ENCODE measurements at regions not wholly inside any gene's neighbourhood (a gene's known extent, or its start where the extent isn't known, plus 50 kb on each side); places are given as distances from the start of the nearest gene placed in this dataset.
"Not testable (repeated sequence)": the region's sequence is repeated elsewhere in the genome, so short reads cannot be mapped to it uniquely, and the experiment has no call there.

DNA sequence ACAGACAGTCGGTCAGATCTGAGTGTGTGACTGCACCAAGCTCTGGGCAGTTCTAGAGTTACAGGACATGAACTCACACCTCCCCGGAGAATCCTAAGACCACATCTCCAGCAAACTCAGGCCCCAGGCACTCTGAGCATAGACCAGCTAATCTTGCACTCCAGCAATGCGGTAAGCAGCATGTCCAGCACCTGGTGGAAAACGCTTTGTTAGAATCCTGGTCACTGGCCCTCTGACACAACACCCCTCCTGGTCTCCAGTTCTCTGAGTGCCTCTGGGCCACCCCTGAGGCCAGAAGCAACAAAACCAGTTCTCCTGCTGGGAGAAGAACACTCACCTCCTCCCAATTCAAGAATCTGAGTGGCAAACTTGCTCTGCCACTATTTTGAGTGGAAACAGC is 82.7 kb upstream of the TMEM45B start:
- no peaks in the 10 kb centered on the region for H3K36me3 Mint-ChIP-seq
- peaks cover 4% of the 10 kb centered on the region for H3K27me3 Mint-ChIP-seq
- peaks cover 0 to 4% (median 0%) of the 10 kb centered on the region in 3 donors for H3K9me3 Mint-ChIP-seq
- H3K4me3 Mint-ChIP-seq: no peak overlapping the region
- H3K4me1 Mint-ChIP-seq: no peaks in the 10 kb centered on the region
- no peak overlapping the region for H3K27ac Mint-ChIP-seq

DNA sequence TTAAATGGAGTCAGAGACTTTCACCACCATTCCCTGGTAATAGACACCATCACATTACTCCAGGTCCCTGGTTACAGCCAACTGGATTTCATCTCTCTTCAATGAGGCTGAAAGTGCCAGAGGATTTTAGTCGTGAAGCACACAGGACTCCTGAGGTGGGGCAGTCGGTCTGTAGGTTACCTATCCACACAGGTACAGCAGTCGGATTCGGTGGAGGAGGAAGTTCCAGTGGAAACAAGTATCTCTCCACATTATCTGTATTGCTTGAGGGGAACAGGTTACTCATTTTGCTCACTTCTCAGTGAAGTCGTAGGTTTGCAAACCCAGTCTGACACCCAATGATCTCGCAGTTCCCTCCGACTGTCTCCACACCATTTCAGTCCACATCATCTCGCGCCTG is 82.3 kb upstream of the TMEM45B start:
- no peaks in the 10 kb centered on the region for H3K36me3 Mint-ChIP-seq
- peaks cover 0 to 4% (median 0%) of the 10 kb centered on the region in 3 donors for H3K9me3 Mint-ChIP-seq
- H3K27ac Mint-ChIP-seq: peak overlapping the region in 1 of 3 donors; percentile 44
- peaks cover 4% of the 10 kb centered on the region for H3K27me3 Mint-ChIP-seq
- no peaks in the 10 kb centered on the region for H3K4me1 Mint-ChIP-seq
- no peak overlapping the region for H3K4me3 Mint-ChIP-seq

DNA sequence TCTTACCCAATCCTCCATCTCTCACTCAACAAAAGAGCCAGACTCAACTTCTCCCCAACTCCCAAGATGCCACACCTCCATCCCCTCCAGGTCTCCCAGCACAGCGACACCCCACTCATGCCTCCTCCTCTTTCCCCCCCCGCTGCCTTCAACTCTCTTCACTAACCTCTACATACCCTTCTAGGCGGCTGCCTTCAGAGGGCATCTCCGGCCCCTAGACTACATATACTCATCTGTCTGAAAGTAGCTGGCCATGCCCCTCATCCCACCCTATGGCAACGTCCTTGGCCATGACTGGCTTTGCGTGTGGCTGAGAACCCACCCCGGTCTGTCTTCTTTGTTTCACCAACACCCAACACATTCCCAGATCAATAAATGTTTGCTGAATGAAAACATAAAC is 81.7 kb upstream of the TMEM45B start:
- Mint-ChIP-seq H3K27ac (peak overlapping the region in 1 of 3 donors; percentile 44), H3K9me3 (peaks cover 0 to 4% (median 0%) of the 10 kb centered on the region in 3 donors), H3K27me3 (peaks cover 2% of the 10 kb centered on the region), H3K4me1 (no peaks in the 10 kb centered on the region), H3K36me3 (no peaks in the 10 kb centered on the region), H3K4me3 (no peak overlapping the region)

DNA sequence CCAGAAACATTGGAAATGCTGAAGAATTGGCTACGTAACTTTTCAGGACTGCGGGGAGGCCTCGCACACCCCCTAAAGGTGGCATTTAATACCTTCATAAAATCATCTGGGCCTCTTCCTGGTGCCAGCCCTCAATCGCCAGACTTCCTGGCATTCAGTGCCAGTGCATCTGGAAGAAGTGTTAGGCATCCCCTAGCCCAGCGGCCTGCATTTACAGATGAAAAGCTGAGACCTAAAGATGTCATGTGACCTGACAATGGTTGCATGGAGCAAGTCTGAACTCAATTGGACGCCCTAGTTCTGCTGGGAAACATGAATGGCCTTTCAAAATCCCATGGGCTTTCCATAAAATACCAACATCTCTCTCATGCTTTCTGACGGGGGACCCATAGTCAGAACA is 81.0 kb upstream of the TMEM45B start:
- Mint-ChIP-seq H3K4me3 (no peak overlapping the region), H3K27me3 (peaks cover 7% of the 10 kb centered on the region)

DNA sequence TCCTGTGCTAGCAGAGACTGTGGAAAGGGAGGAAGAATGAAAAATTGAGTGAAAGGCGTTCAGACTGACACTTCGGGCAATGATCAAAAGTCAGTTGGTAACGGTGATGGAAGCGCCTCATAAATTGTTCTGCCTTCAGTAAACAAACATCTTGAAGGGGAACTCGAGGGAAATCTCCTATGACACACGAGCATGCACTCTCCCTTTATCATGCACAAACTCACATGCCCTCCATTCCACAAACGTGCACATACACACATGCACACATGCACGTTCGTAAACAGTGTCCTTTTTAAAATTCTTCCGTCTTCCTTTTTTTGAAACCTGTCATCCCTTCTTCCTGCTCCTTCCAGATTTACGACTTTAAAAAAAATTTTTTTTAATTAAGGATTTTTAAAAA is 77.8 kb upstream of the TMEM45B start:
- peaks cover 0 to 6% (median 6%) of the 10 kb centered on the region in 3 donors for H3K9me3 Mint-ChIP-seq
- H3K4me3 Mint-ChIP-seq: no peak overlapping the region
- no peaks in the 10 kb centered on the region for H3K4me1 Mint-ChIP-seq
- H3K27ac Mint-ChIP-seq: no peak overlapping the region
- H3K27me3 Mint-ChIP-seq: peaks cover 6% of the 10 kb centered on the region
- no peaks in the 10 kb centered on the region for H3K36me3 Mint-ChIP-seq

More for the DNA sequence above, 81.0 kb upstream of the TMEM45B start:
- H3K36me3 Mint-ChIP-seq: no peaks in the 10 kb centered on the region
- no peak overlapping the region for H3K27ac Mint-ChIP-seq
- H3K9me3 Mint-ChIP-seq: peaks cover 0 to 4% (median 0%) of the 10 kb centered on the region in 3 donors
- H3K4me1 Mint-ChIP-seq: no peaks in the 10 kb centered on the region

DNA sequence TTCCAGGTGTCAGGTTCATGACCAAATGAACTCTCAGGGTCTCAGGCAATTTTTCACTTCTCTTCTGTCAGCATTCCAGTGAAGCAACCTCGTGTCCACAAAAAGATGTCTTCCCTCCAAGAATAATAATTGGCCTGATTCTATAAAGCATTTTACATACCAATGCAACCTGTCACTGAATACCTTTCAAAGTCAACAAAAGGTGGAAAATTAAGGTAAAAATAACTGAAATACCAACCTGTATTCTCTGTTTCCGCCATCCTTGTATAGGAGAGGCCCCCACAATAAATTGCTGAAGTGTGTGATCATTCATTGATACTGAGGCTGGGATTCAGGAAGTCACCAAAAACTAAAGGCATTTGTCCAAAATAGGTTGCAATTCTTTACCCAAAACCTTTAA is 77.4 kb upstream of the TMEM45B start:
- Mint-ChIP-seq H3K4me1 (no peaks in the 10 kb centered on the region), H3K9me3 (peaks cover 0 to 6% (median 6%) of the 10 kb centered on the region in 3 donors), H3K27ac (no peak overlapping the region), H3K36me3 (no peaks in the 10 kb centered on the region), H3K27me3 (peaks cover 6% of the 10 kb centered on the region), H3K4me3 (no peak overlapping the region)

DNA sequence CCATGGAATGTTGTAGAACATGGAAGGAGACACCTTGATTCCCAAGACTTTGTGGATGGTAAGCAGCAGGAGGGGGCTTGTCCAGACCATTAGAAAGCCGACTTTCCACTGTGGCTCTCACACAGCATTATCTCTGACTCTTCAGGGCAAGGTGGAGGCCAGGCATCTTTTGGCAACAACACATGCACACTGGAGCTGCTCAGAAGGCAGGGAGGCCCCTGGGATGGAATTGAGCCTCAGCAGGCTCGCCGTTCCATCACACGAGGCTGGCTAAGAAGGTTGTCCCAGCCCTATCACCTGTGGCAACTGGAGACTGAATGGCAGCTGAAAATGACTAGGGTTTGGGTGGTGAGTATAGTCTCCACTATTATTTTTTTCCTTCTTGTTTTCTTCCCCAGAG is 76.3 kb upstream of the TMEM45B start:
- no peaks in the 10 kb centered on the region for H3K4me1 Mint-ChIP-seq
- H3K36me3 Mint-ChIP-seq: no peaks in the 10 kb centered on the region
- H3K27ac Mint-ChIP-seq: no peak overlapping the region
- no peak overlapping the region for H3K4me3 Mint-ChIP-seq
- H3K9me3 Mint-ChIP-seq: peaks cover 2 to 6% (median 6%) of the 10 kb centered on the region in 3 donors
- H3K27me3 Mint-ChIP-seq: peaks cover 6% of the 10 kb centered on the region

DNA sequence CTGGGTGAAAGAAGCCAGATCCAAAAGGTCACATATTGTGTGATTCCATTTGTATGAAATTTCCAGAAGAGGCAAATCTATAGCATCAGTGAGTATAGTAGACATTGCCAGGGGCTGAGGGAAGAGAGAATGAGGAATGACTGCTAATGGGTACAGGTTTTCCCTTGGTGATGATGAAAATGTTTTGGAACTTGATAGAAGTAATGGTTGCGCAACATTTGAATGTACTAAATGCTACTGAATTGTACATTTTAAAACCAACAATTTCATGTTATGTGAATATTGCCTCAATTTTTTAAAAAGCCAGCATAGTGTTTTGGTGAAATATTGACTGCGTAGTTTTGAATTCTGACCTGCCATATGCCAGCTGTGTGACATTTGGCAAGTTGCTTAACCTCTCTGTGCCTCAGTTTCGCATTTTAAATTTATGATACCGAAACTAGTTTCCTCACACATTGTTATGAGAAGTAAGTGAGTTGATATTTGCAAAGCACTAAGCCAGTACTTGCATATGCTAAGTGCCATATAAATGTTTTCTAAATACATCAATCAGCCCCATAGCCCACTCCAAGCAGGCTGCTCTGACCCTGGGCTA is 75.4 kb upstream of the TMEM45B start:
- H3K27me3 Mint-ChIP-seq: peaks cover 6% of the 10 kb centered on the region
- no peak overlapping the region for H3K27ac Mint-ChIP-seq
- H3K4me1 Mint-ChIP-seq: no peaks in the 10 kb centered on the region
- H3K9me3 Mint-ChIP-seq: peaks cover 4 to 6% (median 6%) of the 10 kb centered on the region in 3 donors
- no peaks in the 10 kb centered on the region for H3K36me3 Mint-ChIP-seq
- no peak overlapping the region for H3K4me3 Mint-ChIP-seq

DNA sequence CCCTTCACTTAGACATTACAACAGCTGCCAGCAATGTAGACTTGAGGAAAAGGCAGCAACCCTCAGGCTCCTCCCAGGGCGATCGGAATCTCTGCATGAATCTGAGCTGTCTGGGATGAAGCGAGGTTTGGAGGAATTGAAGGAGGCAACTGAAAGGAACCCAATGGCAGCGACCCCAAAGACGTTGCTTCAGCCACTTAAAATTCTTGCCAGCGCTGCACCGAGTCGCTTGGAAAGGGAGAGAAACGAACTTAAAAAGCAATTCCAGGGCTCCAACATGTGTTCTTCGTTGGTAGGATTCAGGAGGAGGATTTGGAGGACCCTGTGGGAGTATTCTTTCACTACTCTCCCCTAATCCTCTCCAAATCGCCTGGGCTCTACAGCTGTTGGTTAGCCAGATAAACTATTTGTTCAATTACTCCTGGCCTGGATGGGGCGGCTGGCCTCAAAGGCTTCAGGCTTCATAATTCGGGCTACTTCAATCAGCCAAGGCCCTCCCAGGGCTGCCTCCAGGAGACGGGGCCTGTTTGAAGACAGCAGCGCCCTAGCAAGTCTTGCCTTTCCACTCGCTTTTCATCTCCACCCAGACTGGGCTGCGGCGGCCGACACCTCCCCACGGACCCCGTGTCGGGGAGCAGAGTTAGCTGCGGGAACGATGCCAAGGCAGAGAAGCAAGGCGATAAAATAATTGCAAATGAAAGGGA is 72.4 kb upstream of the TMEM45B start:
- no peaks in the 10 kb centered on the region for H3K4me1 Mint-ChIP-seq
- peaks cover 2 to 6% (median 4%) of the 10 kb centered on the region in 3 donors for H3K9me3 Mint-ChIP-seq
- no peak overlapping the region for H3K27ac Mint-ChIP-seq
- H3K4me3 Mint-ChIP-seq: no peak overlapping the region
- H3K36me3 Mint-ChIP-seq: no peaks in the 10 kb centered on the region
- H3K27me3 Mint-ChIP-seq: peaks cover 6% of the 10 kb centered on the region

DNA sequence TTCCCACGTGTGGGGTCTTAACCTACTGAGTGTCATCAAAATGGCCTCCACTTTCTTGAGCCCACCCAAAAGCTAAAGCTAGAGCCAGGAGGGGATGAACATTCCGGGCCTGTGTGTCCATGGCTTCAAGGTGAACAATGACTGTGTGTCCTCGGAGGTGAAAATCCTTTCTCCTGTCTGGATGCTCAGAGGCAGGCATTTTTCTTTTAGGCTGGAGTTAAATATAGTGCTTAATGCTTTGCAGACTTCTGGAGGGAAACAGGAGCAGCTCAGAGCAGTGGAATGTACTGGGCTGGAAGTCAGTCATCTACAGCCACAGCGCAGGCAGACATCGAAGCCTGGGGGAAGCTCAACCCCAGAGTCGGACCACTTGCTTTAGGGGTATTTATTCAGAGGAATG is 68.6 kb upstream of the TMEM45B start:
- Mint-ChIP-seq H3K4me1 (peaks cover 0 to 1% (median 0%) of the 10 kb centered on the region in 3 donors), H3K9me3 (peaks cover 0 to 4% (median 0%) of the 10 kb centered on the region in 3 donors), H3K36me3 (no peaks in the 10 kb centered on the region), H3K27me3 (peaks cover 11% of the 10 kb centered on the region), H3K4me3 (no peak overlapping the region), H3K27ac (no peak overlapping the region)

DNA sequence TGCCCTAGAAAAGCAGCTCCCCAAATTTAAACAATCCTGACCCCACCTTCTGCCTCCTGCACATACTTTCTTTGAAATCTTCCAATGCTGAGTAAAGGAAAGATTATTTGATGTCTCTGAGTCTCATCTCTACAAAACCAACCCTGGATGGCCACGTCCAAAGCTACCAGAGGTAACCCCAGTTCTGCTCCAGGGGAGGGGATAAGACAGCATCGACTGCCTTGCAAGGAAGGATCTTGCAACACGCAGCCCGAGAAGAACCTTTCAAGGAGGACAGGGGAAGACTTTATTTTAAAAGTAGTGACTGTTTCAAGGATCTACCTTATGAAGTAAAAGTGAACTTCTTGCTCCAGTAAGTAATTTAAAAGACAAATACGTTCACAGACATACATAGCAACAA is 66.5 kb upstream of the TMEM45B start:
- Mint-ChIP-seq H3K4me3 (no peak overlapping the region), H3K27me3 (peaks cover 16% of the 10 kb centered on the region), H3K36me3 (no peaks in the 10 kb centered on the region), H3K9me3 (peaks cover 2 to 5% (median 4%) of the 10 kb centered on the region in 3 donors), H3K27ac (no peak overlapping the region), H3K4me1 (peaks cover 0 to 1% (median 0%) of the 10 kb centered on the region in 3 donors)

DNA sequence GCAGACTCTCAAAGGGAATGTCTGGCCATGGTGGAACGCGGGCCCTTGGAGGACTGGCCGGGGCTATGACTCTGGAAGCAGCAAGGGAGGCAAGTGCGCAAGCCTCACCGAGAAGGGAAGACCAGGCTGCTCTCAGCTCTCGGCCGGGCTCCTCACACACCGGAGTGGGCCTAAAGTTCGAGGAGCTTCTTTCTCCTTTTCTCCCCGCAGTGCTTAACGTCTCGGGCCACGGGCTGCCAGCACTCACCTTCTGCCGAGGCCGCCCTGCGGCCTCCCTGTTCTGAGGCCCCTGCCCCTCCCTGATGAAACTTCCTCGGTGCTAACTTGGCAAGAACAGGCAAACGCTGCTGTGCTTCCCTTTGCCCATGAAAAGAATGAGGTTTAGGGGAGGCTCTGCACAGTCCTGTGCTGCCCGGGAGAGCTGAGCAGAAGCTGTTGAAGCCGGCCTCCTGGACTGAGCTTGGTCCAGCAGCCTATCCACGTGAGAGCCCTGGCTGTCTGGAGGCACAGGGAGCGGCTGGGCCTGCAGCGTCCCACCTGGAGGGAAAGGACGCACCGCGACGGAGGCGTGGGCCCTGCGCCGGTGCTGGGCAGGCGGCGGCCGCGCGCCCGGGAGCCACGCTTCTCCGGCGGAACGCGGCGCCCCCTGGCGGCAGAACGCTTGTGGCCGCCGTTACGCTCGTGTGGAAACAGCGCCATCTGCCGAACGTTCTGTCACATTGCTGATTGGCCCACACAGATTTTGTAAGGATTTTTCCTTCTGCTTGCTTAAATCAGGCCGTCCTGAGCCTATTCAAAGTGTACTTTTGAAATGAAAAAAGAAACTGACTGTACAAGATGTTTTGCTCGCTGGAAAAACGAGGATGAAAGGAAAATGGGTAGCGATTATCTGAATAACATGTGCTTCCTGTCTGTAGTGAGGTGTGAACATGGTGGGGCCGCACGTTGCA is 65.0 kb upstream of the TMEM45B start:
- Mint-ChIP-seq H3K27ac (no peak overlapping the region), H3K27me3 (peaks cover 18% of the 10 kb centered on the region), H3K4me3 (no peak overlapping the region)

DNA sequence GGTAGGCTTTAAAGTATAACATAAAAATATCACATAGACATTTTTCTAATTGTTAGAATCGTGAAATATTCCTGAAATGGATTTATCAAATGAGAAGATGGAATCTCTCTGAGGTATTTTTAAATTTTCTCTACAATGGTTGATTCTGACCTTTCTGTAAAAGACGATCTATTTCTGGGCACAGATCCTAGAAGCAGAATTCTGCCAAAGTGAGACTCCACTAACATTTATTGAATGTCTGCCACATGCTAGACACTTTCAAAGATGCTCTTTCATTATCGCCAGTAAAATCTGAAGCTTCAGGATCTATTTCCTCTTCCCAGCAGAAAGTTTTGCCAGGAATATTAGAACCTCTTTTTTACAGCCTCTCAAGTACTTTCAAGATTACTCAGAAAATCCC is 64.1 kb upstream of the TMEM45B start:
- H3K4me1 Mint-ChIP-seq: peaks cover 0 to 1% (median 0%) of the 10 kb centered on the region in 3 donors
- H3K9me3 Mint-ChIP-seq: peaks cover 5 to 9% (median 7%) of the 10 kb centered on the region in 3 donors
- no peaks in the 10 kb centered on the region for H3K36me3 Mint-ChIP-seq
- no peak overlapping the region for H3K27ac Mint-ChIP-seq
- peaks cover 18% of the 10 kb centered on the region for H3K27me3 Mint-ChIP-seq
- H3K4me3 Mint-ChIP-seq: no peak overlapping the region

More for the DNA sequence above, 65.0 kb upstream of the TMEM45B start:
- Mint-ChIP-seq H3K36me3 (no peaks in the 10 kb centered on the region), H3K4me1 (peaks cover 0 to 1% (median 0%) of the 10 kb centered on the region in 3 donors), H3K9me3 (peaks cover 3 to 6% (median 5%) of the 10 kb centered on the region in 3 donors)

DNA sequence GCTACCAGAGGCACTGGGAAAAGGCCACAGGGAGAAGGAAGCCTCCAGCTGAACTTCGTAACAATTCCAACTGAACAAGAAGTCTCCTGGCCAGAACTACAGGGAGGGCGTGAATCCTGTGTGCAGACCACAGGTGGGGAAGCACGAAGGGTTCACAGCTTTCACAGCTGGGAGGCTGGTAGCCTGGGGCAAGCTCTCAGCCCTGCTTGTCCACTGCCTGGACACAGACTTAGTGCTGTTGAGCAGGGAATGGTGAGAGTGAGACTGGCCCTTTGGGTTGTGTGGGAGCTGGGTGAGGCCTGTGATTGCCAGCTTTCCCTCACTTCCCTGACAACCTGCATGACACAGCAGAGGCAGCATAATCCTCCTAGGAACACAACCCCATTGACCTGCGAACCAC is 52.1 kb upstream of the TMEM45B start:
- H3K27me3 Mint-ChIP-seq, H3K9me3 Mint-ChIP-seq, H3K27ac Mint-ChIP-seq, H3K4me3 Mint-ChIP-seq, H3K4me1 Mint-ChIP-seq, H3K36me3 Mint-ChIP-seq: not testable (repeated sequence)

DNA sequence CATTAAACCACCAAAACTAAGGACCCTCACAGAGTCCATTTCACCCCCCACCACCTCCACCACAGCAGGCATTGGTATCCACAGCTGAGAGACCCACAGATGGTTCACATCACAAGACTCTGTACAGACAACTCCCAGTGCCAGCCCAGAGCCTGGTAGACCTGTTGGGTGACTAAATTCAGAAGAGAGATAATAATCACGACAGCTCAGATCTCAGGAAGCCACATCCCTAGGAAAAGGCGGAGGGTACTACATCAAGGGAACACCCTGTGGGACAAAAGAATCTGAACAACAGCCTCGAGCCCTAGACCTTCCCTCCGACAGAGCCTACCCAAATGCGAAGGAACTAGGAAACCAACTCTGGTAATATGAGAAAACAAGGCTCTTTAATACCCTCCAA is 51.4 kb upstream of the TMEM45B start:
- H3K4me1 Mint-ChIP-seq, H3K36me3 Mint-ChIP-seq, H3K27me3 Mint-ChIP-seq, H3K4me3 Mint-ChIP-seq, H3K9me3 Mint-ChIP-seq: not testable (repeated sequence)
- peak overlapping the region in 1 of 3 donors; percentile 34 for H3K27ac Mint-ChIP-seq
